GM08714 (cell line): ENCODE measurements at regions not wholly inside any gene's neighbourhood (a gene's known extent, or its start where the extent isn't known, plus 50 kb on each side); places are given as distances from the start of the nearest gene placed in this dataset.

Experiments used
- H3K4me3 ChIP-seq: fragments of 200-500 bp; sonication (Bioruptor generic); 2 replicates; pipeline ENCODE4 v1.5.1; 2014; ENCODE audit warnings: mild to moderate bottlenecking, low read length, inconsistent platforms
- ZNF274 ChIP-seq: IDR thresholded peaks from 2 replicates; pipeline ENCODE4 v1.6.1; 2012; ENCODE audit warnings: mild to moderate bottlenecking, low read depth, low read length

- no peak for TF ChIP-seq ZNF274
- no peak overlapping the region for H3K4me3 ChIP-seq
Measured at GRCh38 chr22:27204280-27204679, 546.9 kb downstream of the MIAT start.

- H3K4me3 ChIP-seq: no peak overlapping the region
- TF ChIP-seq ZNF274: no peak
Measured at GRCh38 chr22:27204817-27205216, 547.4 kb downstream of the MIAT start.

DNA sequence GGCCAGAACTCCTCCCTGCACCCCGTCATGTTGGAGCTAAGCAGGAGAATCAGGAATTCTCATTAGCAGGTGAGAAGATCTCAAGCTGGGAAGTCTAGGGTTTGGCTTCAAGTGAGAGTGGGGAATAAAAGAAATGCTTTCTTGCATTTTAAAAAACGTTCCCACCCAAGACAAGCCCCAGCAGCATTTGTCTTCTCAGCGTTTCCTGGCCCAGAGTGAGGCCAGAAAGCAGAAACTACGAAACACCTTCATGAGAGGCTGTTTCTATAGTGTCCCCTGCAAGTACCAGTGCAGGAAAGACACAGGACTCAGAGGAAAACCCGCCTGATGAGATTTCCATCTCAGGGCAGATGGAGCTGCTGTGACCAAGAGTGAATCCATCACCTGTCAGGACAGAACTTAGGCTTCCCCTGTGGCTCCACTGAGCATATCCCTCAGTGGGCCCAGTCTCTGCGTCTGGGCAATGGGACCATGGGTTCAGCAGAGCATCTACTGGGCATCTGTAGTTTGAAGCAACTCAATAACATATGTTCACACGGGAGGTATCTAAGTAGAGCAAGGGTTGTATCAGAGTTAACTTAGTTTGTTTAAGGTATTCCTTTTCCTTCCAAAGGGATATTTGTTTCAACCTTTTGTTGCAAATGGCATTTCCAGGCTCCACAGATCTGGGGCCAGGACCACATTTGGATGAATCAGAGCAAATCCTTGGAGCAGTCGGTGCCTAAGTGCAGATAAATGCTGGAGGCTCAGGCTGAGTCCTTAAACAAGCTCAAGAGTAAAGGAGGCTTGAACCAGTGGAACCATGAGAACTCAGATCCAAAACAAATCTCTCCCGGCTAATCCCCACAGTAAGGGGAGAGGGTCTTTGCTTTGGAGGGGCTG is 548.3 kb downstream of the MIAT start:
- no peak overlapping the region for H3K4me3 ChIP-seq
- no peak for TF ChIP-seq ZNF274

DNA sequence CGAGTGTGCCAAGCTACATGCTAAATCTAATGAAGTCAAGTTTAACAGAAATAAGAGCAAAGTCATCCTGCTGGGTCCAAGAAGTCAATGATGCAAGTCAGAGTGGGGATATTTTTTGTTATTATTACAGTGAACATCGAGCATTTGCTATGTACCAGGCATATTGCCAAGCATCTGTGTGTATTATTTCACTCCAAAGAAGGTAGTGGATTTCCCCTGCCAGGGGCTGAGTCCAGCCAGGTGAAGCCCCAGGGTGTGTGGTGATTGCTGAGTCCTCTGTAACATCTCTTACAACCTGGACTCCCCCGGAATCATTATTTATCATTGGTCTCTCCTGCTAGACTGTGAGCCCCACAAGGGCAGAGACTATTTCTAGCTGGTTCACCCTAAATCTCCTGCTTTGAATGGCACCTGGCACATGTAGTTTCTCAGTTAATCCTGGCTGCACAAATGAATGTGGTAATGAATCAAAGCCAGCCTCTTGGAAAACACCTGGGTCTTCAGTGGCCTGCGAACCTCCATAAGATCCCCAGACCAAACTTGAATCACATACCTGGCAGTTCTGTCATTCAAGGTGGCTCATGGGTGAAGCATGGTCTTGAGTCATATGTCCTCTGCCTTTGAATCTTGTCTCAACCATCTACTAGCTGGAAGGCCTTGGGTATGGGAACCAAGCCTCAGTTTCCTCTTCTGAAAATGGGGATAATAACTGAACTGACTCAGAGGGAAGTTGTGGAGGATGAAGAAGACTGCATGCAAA is 549.2 kb downstream of the MIAT start:
- TF ChIP-seq ZNF274: no peak
- H3K4me3 ChIP-seq: no peak overlapping the region

- TF ChIP-seq ZNF274: no peak
- no peak overlapping the region for H3K4me3 ChIP-seq
Measured at GRCh38 chr22:27207266-27207665, 549.9 kb downstream of the MIAT start.

DNA sequence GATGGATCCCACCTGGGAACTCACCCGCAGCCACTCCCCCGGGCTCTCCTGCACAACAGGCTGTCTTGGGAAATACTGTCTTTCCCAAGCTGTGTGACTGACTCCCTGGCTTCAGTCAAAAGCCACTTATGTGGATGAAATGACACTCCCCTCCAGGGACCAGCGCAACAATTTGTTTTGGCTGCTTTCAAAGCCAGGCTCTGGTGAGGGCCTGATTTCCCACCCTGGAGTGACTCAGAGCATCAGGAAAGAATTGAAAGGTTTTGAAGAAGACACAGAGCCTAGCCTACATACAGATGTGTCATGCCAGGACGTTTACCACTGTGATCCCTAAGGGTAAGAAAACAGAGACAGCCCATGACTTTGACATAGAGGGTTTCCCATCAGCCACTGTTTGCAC is 550.5 kb downstream of the MIAT start:
- H3K4me3 ChIP-seq: no peak overlapping the region
- TF ChIP-seq ZNF274: no peak

- no peak for TF ChIP-seq ZNF274
- H3K4me3 ChIP-seq: no peak overlapping the region
Measured at GRCh38 chr22:27210111-27210730, 552.8 kb downstream of the MIAT start.

GRCh38 chr22:27212102-27212501 is 554.7 kb downstream of the MIAT start:
- no peak overlapping the region for H3K4me3 ChIP-seq
- TF ChIP-seq ZNF274: no peak

GRCh38 chr22:27212617-27213177 is 555.3 kb downstream of the MIAT start:
- TF ChIP-seq ZNF274: no peak
- H3K4me3 ChIP-seq: no peak overlapping the region

GRCh38 chr22:27213294-27213693 is 555.9 kb downstream of the MIAT start:
- H3K4me3 ChIP-seq: no peak overlapping the region
- TF ChIP-seq ZNF274: no peak

GRCh38 chr22:27213766-27214581 is 556.6 kb downstream of the MIAT start:
- TF ChIP-seq ZNF274: no peak
- H3K4me3 ChIP-seq: no peak overlapping the region

DNA sequence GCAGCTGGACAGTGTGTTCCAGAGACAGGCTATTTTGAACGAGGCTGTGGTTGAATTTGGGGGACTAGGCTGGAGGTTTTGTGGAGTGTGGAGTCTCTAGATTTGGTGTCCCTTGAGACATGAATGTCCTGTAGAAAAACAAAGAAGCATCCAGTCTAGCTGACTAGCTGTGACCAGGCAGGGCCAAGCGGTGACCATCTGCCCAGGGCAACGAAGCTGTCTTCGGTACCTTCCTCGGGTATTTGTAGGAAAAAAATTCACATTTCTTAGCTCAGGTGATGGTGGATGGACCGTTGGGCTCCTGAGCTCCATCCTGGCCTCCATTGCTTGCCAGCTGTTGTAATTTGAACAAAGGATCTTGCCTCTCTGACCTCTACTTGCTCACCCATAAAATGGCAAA is 557.3 kb downstream of the MIAT start:
- no peak for TF ChIP-seq ZNF274
- no peak overlapping the region for H3K4me3 ChIP-seq

DNA sequence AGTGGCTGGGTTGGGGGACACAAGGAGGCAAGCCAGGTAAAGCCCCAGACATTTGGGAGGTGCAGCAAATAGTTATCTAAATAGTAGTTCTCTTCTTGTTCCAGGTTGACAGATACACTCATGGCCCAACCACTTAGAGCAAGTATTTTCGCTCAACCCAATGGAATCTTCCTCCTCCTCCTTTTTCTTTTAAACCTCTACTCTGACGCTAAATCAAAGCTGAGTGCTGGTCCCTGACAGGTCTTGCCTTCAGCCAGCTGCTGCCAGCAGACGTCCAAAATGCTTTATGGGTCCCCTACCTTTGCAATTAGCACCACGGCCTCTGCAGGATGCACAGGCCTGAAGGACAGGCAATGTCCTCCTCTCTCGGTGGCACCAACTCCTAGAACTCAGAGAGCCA is 558.5 kb downstream of the MIAT start:
- no peak for TF ChIP-seq ZNF274
- H3K4me3 ChIP-seq: no peak overlapping the region

DNA sequence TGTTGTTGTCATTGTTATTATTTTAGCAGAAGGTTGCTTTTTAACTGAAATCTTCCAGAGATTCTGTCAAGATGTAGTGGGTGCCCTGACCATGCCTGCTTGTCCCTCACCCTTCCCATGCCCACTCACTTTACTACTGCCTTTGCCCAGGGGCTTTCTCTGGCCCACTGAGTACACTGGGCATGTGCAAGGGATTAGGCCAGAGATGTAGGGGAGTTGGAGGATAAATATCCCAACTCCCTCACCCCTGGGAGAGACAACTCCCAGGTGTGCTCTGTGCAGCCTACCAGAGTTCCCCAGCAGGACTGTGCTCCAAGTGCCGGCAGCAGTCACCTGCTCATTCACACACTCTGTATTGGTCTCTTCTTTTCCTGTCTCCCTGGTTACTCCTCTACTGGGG is 559.1 kb downstream of the MIAT start:
- no peak overlapping the region for H3K4me3 ChIP-seq
- TF ChIP-seq ZNF274: no peak
